Naive thymus-derived CD4-positive, alpha-beta T cell (primary cell): ENCODE measurements at regions not wholly inside any gene's neighbourhood (a gene's known extent, or its start where the extent isn't known, plus 50 kb on each side); places are given as distances from the start of the nearest gene placed in this dataset.

Source experiments
- ATAC-seq: fragments of 150-1000 bp; cut with Tn5 transposase; 2 replicates; pipeline ENCODE4 v1.10.0; 2021; ENCODE audit warnings: mild to moderate bottlenecking, moderate library complexity
- CTCF ChIA-PET: fragments of 350-600 bp; sonication (Branson Sonifier 250); formaldehyde crosslinking; loops from one replicate; lab custom pipeline; 2021; ENCODE audit warnings: antibody characterized with exemption; lab: Charles Lee
- POLR2A ChIA-PET: fragments of 350-600 bp; sonication (Branson Sonifier 250); formaldehyde crosslinking; loops from one replicate; lab custom pipeline; 2021; ENCODE audit warnings: antibody characterized with exemption, inconsistent platforms; lab: Charles Lee
- DNase-seq, 9 donors: peaks; one replicate each; pipeline versions ENCODE4 v3.0.0 to v3.0.0-alpha.2; 2020 to 2022; ENCODE audit warnings: mixed read lengths in 1 of 9
- H3K27ac ChIP-seq: one replicate; pipeline ENCODE4 v1.7.0; 2013; ENCODE audit warnings: mild to moderate bottlenecking, low read depth, low read length, moderate library complexity
- H3K27me3 ChIP-seq, 2 donors: one replicate each; pipeline ENCODE4 v1.7.0; 2013; ENCODE audit warnings: low read length in 2 of 2, mild to moderate bottlenecking in 2 of 2, moderate library complexity in 2 of 2; ENCODE audit not compliant: control insufficient read depth in 2 of 2, insufficient read depth in 2 of 2
- H3K36me3 ChIP-seq, 3 experiments: 1 replicate in 2 of 3; 2 replicates in 1 of 3; pipeline ENCODE4 v1.7.0; 2013; ENCODE audit warnings: low read length in 3 of 3, mild to moderate bottlenecking in 3 of 3, moderate library complexity in 1 of 3; ENCODE audit not compliant: insufficient read depth in 3 of 3, control insufficient read depth in 2 of 3
- H3K4me1 ChIP-seq, 2 donors: one replicate each; pipeline ENCODE4 v1.7.0; 2013; ENCODE audit warnings: low read length in 2 of 2, mild to moderate bottlenecking in 2 of 2, moderate library complexity in 1 of 2; ENCODE audit not compliant: control insufficient read depth in 2 of 2, insufficient read depth in 2 of 2
- H3K4me3 ChIP-seq: 2 replicates; pipeline ENCODE4 v1.7.0; 2013; ENCODE audit warnings: mild to moderate bottlenecking, low read length
- H3K9me3 ChIP-seq, 3 experiments: 1 replicate in 2 of 3; 2 replicates in 1 of 3; pipeline ENCODE4 v1.7.0; 2013; ENCODE audit warnings: low read length in 3 of 3; ENCODE audit not compliant: control insufficient read depth in 2 of 3
- H3K27ac Mint-ChIP-seq, 9 donors: one replicate each; pipeline ENCODE4 v1.8.0; 2020 to 2022; ENCODE audit warnings: mixed read lengths in 9 of 9, mild to moderate bottlenecking in 8 of 9, moderate library complexity in 5 of 9, inconsistent platforms in 2 of 9
- H3K27me3 Mint-ChIP-seq, 5 donors: one replicate each; pipeline ENCODE4 v1.8.0; 2021 to 2022; ENCODE audit warnings: mixed read lengths in 5 of 5, mild to moderate bottlenecking in 1 of 5
- H3K36me3 Mint-ChIP-seq, 5 donors: one replicate each; pipeline ENCODE4 v1.8.0; 2020 to 2022; ENCODE audit warnings: mixed read lengths in 5 of 5, mild to moderate bottlenecking in 3 of 5, inconsistent platforms in 1 of 5
- H3K4me1 Mint-ChIP-seq, 7 donors: one replicate each; pipeline ENCODE4 v1.8.0; 2020 to 2022; ENCODE audit warnings: mixed read lengths in 7 of 7, mild to moderate bottlenecking in 3 of 7, inconsistent platforms in 1 of 7
- H3K4me3 Mint-ChIP-seq, 10 donors: one replicate each; pipeline ENCODE4 v1.8.0; 2020 to 2022; ENCODE audit warnings: mild to moderate bottlenecking in 10 of 10, mixed read lengths in 10 of 10, moderate library complexity in 6 of 10, inconsistent platforms in 2 of 10
- H3K9me3 Mint-ChIP-seq, 11 donors: one replicate each; pipeline ENCODE4 v1.8.0; 2020 to 2022; ENCODE audit warnings: mixed read lengths in 11 of 11, mild to moderate bottlenecking in 4 of 11, inconsistent platforms in 1 of 11, moderate library complexity in 1 of 11
- intact Hi-C, 2 donors: fragments of 100-400 bp; cut with micrococcal nuclease; formaldehyde crosslinking; loops; one replicate each; pipeline ENCODE4 v1.15.1; 2023

DNA sequence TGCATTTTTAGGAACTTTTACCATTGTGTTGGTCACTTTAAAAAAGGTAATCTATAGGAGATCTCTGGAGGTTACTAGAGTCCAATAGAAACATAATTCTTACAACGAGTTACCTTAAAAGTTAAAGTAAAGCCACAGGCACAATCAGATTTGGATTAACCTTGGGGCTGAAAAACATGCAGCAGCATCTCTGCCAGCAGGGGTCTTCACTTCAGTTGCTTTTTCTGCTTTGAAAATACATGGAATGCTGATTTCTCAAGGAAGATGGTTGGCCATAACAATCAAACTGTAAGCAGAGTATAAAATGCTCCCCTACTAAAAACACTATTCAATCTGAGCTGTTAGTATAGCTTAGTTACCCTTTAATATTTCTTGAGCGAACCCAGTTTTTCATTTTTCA, 1072.3 kb upstream of the PCDH10 start:
- Histone ChIP-seq H3K4me3 (no peak overlapping the region), H3K36me3 (no peaks in the 10 kb centered on the region), H3K9me3 (no peaks in the 10 kb centered on the region), H3K27ac (no peak overlapping the region), H3K4me1 (no peaks in the 10 kb centered on the region), H3K27me3 (no peaks in the 10 kb centered on the region)
- no peaks in the 10 kb centered on the region for H3K36me3 Mint-ChIP-seq
- intact Hi-C loops, result no loop called here
- CTCF ChIA-PET, result no interaction called here
- DNase-seq (no peak), ATAC-seq (no peak)
- no peak overlapping the region for H3K4me3 Mint-ChIP-seq
- H3K9me3 Mint-ChIP-seq, result peaks cover 0 to 6% (median 0%) of the 10 kb centered on the region in 11 donors
- H3K27me3 Mint-ChIP-seq, result no peaks in the 10 kb centered on the region
- no peaks in the 10 kb centered on the region for H3K4me1 Mint-ChIP-seq
- POLR2A ChIA-PET, result no interaction called here
- H3K27ac Mint-ChIP-seq, result no peak overlapping the region

DNA sequence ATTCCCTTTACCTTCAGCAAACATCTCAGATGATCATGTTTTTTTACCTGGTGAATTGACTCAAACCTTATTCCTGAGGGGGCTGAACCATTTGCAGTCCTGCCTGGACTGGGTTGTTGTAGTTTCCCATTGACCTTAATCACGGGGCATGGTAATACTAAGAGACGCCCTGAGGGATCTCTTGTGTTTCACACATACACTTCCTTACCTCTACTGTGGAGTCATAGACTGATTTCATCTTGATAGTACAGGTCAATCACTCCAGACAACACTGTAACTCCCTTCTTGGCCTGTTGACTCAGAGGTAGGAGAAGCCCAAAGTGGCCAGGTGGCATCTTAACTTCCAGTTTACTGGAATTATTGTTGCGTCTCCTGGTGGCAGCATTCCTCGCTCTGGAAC, 1064.0 kb upstream of the PCDH10 start:
- POLR2A ChIA-PET, result no interaction called here
- no peak overlapping the region for H3K27ac ChIP-seq
- H3K4me3 ChIP-seq, result no peak overlapping the region
- Mint-ChIP-seq H3K27ac (no peak overlapping the region), H3K27me3 (no peaks in the 10 kb centered on the region), H3K4me3 (no peak overlapping the region), H3K9me3 (peaks cover 0 to 12% (median 5%) of the 10 kb centered on the region in 11 donors), H3K4me1 (no peaks in the 10 kb centered on the region), H3K36me3 (no peaks in the 10 kb centered on the region)
- no peaks in the 10 kb centered on the region for H3K36me3 ChIP-seq
- ATAC-seq (no peak), DNase-seq (no peak)
- intact Hi-C loops, result no loop called here
- no peaks in the 10 kb centered on the region for H3K27me3 ChIP-seq
- H3K9me3 ChIP-seq, result no peaks in the 10 kb centered on the region
- CTCF ChIA-PET, result no interaction called here
- no peaks in the 10 kb centered on the region for H3K4me1 ChIP-seq

DNA sequence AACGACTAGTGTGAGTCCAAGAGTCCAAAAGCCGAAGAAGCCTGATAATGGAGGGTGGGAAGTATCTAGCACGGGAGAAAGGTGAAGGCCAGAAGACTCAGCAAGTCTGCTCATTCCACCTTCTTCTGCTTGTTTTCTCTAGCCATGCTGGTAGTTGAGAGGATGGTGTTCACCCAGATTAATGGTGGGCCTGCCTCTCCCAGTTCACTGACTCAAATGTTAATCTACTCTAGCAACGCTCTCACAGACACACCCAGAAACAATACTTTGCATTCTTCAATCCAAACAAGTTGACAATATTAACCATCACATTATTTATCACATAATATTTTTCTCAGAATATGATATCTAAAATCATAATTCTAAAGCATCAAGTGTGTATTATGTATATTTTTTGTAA, 1055.1 kb upstream of the PCDH10 start:
- Mint-ChIP-seq H3K4me1 (no peaks in the 10 kb centered on the region), H3K4me3 (no peak overlapping the region), H3K27ac (no peak overlapping the region), H3K9me3 (peaks cover 0 to 10% (median 2%) of the 10 kb centered on the region in 11 donors), H3K36me3 (no peaks in the 10 kb centered on the region), H3K27me3 (no peaks in the 10 kb centered on the region)
- Histone ChIP-seq H3K36me3 (no peaks in the 10 kb centered on the region), H3K27ac (no peak overlapping the region), H3K9me3 (no peaks in the 10 kb centered on the region), H3K4me1 (no peaks in the 10 kb centered on the region), H3K27me3 (no peaks in the 10 kb centered on the region), H3K4me3 (no peak overlapping the region)
- intact Hi-C loops, result no loop called here
- POLR2A ChIA-PET, result no interaction called here
- CTCF ChIA-PET, result no interaction called here
- ATAC-seq (no peak), DNase-seq (no peak)

DNA sequence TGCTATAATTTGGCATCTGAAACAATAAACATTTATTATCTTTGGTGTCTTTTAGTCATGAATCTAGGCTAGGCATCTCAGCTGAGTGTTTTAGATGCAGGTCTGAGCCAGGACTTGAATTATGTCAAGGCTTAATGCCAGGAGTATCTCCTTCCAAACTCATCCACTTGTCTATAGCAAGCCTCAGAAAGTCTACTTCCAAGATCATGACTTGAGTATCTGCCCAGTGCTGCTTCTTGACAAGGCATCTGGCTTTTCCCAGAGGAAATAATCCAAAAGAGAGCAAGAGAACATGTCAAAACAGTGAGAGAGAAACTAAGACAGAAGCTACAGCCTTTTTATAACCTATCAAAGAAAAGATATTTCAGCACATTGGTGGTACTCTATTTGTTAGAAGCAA, 1052.1 kb upstream of the PCDH10 start:
- no peak overlapping the region for H3K4me3 Mint-ChIP-seq
- intact Hi-C loops, result no loop called here
- DNase-seq, result no peak
- no peak overlapping the region for H3K27ac Mint-ChIP-seq
- H3K27me3 ChIP-seq, result no peaks in the 10 kb centered on the region
- H3K4me1 ChIP-seq, result no peaks in the 10 kb centered on the region
- H3K9me3 ChIP-seq, result no peaks in the 10 kb centered on the region
- ChIA-PET CTCF (no interaction called here), POLR2A (no interaction called here)
- H3K27me3 Mint-ChIP-seq, result no peaks in the 10 kb centered on the region
- H3K36me3 Mint-ChIP-seq, result no peaks in the 10 kb centered on the region
- no peak overlapping the region for H3K27ac ChIP-seq
- H3K4me3 ChIP-seq, result no peak overlapping the region
- no peaks in the 10 kb centered on the region for H3K36me3 ChIP-seq
- no peaks in the 10 kb centered on the region for H3K4me1 Mint-ChIP-seq
- ATAC-seq, result no peak
- peaks cover 0 to 7% (median 0%) of the 10 kb centered on the region in 11 donors for H3K9me3 Mint-ChIP-seq

DNA sequence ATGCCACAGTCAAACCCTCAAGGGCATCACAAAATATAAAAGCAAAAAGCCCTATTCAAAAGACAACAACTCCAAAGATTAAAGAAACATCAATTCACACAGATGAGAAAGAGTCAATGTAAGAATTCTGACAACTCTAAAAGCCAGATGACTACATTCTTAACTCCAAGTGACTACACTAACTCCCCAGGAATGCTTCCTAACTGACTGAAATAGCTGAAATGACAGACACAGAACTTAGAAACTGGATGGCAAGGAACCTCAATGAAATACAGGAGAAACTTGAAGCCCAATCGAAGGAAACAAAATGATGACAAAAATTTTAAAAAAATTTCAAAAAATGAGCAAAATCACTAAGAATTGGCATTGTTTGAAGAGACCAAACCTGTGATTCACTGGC, 1047.6 kb upstream of the PCDH10 start:
- Histone ChIP-seq H3K27me3 (no peaks in the 10 kb centered on the region), H3K36me3 (no peaks in the 10 kb centered on the region), H3K9me3 (no peaks in the 10 kb centered on the region), H3K4me1 (no peaks in the 10 kb centered on the region), H3K27ac (no peak overlapping the region), H3K4me3 (no peak overlapping the region)
- no peak overlapping the region for H3K27ac Mint-ChIP-seq
- H3K36me3 Mint-ChIP-seq, result no peaks in the 10 kb centered on the region
- no peak for ATAC-seq
- intact Hi-C loops, result no loop called here
- ChIA-PET POLR2A (no interaction called here), CTCF (no interaction called here)
- DNase-seq, result no peak
- no peak overlapping the region for H3K4me3 Mint-ChIP-seq
- no peaks in the 10 kb centered on the region for H3K27me3 Mint-ChIP-seq
- peaks cover 0 to 5% (median 0%) of the 10 kb centered on the region in 11 donors for H3K9me3 Mint-ChIP-seq
- H3K4me1 Mint-ChIP-seq, result no peaks in the 10 kb centered on the region

DNA sequence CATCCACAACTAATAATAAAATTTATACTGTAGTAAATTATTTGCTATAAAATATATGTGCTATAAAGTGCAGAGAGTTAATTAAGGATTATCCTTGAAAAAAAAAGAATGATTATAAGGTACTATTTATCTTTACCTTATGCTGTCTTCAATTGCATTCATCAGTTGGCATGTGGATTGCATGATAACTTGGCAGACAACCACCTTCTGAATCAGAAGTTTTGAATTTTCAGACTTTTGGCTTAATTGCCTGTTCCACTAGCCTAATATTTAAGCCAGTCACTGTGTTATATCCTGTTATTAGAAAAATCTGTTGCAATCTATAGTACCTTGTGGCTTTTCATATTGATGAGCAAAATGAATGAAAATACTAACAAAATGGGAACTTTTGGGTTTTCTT, 1040.3 kb upstream of the PCDH10 start:
- no peaks in the 10 kb centered on the region for H3K9me3 ChIP-seq
- Mint-ChIP-seq H3K4me3 (no peak overlapping the region), H3K27ac (no peak overlapping the region), H3K27me3 (no peaks in the 10 kb centered on the region), H3K4me1 (no peaks in the 10 kb centered on the region), H3K9me3 (peaks cover 0 to 6% (median 0%) of the 10 kb centered on the region in 11 donors), H3K36me3 (no peaks in the 10 kb centered on the region)
- H3K27ac ChIP-seq, result no peak overlapping the region
- H3K4me3 ChIP-seq, result no peak overlapping the region
- no peaks in the 10 kb centered on the region for H3K36me3 ChIP-seq
- CTCF ChIA-PET, result no interaction called here
- no peaks in the 10 kb centered on the region for H3K4me1 ChIP-seq
- POLR2A ChIA-PET, result no interaction called here
- no peaks in the 10 kb centered on the region for H3K27me3 ChIP-seq
- no peak for ATAC-seq
- intact Hi-C loops, result no loop called here
- DNase-seq, result no peak

DNA sequence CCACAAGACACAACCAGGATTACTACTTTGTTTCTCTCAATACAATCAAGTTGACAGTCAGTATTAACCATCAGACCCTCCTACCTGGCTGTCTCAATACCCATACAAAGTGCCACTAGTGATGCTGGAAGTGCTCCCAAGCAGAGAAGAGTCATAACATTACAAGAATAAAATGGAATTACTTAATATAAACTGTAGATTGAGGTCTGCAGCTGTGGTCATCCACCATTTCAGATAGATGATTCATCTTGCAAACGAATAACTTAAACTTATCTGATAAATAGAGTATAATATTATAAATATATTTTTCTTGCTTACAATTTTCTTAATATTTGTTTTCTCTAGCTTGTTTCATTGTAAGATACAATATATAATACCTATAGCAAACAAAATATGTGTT, 1034.2 kb upstream of the PCDH10 start:
- DNase-seq (no peak), ATAC-seq (no peak)
- Mint-ChIP-seq H3K36me3 (no peaks in the 10 kb centered on the region), H3K4me3 (no peak overlapping the region), H3K9me3 (peaks cover 0 to 10% (median 0%) of the 10 kb centered on the region in 11 donors), H3K27ac (no peak overlapping the region), H3K27me3 (no peaks in the 10 kb centered on the region), H3K4me1 (no peaks in the 10 kb centered on the region)
- Histone ChIP-seq H3K4me1 (no peaks in the 10 kb centered on the region), H3K4me3 (no peak overlapping the region), H3K9me3 (no peaks in the 10 kb centered on the region), H3K27me3 (no peaks in the 10 kb centered on the region), H3K36me3 (no peaks in the 10 kb centered on the region), H3K27ac (no peak overlapping the region)
- POLR2A ChIA-PET, result no interaction called here
- CTCF ChIA-PET, result no interaction called here
- intact Hi-C loops, result no loop called here
